Activated T-cell treated with anti-CD3 and anti-CD28 coated beads, Interleukin-2, amount 50 U/mL, for 4 hours (primary cell): ENCODE measurements at regions not wholly inside any gene's neighbourhood (a gene's known extent, or its start where the extent isn't known, plus 50 kb on each side); places are given as distances from the start of the nearest gene placed in this dataset.

Experiments
- ATAC-seq, 2 donors: fragments of 200-7000 bp; cut with Tn5 transposase; one replicate each; pipeline ENCODE4 v1.10.0; 2021
- DNase-seq: peaks from one replicate; pipeline ENCODE4 v3.0.0-alpha.2; 2020
- H3K27me3 Mint-ChIP-seq: one replicate; pipeline ENCODE4 v1.8.0; 2021; ENCODE audit warnings: low read depth, mixed read lengths
- H3K36me3 Mint-ChIP-seq: one replicate; pipeline ENCODE4 v1.8.0; 2022; ENCODE audit warnings: mixed read lengths; ENCODE audit not compliant: insufficient read depth
- H3K4me1 Mint-ChIP-seq: one replicate; pipeline ENCODE4 v1.8.0; 2021; ENCODE audit warnings: low read depth, mixed read lengths
- H3K4me3 Mint-ChIP-seq: one replicate; pipeline ENCODE4 v1.8.0; 2021; ENCODE audit warnings: mild to moderate bottlenecking, moderate library complexity, mixed read lengths
- H3K9me3 Mint-ChIP-seq: one replicate; pipeline ENCODE4 v1.8.0; 2021; ENCODE audit warnings: mixed read lengths

GRCh38 chr6:25057111-25057905 is 121.5 kb upstream of the RIPOR2 start:
- Mint-ChIP-seq H3K4me1 (peaks cover 42% of the 10 kb centered on the region), H3K9me3 (peaks cover 6% of the 10 kb centered on the region), H3K4me3 (no peak overlapping the region), H3K36me3 (no peaks in the 10 kb centered on the region), H3K27me3 (no peaks in the 10 kb centered on the region)
- no peak for ATAC-seq
- no peak for DNase-seq

- Mint-ChIP-seq H3K27me3 (no peaks in the 10 kb centered on the region), H3K36me3 (no peaks in the 10 kb centered on the region), H3K4me3 (no peak overlapping the region), H3K4me1 (peaks cover 37% of the 10 kb centered on the region), H3K9me3 (peaks cover 6% of the 10 kb centered on the region)
- ATAC-seq (no peak), DNase-seq (no peak)
Observed at GRCh38 chr6:25058441-25058840, 122.7 kb upstream of the RIPOR2 start.

GRCh38 chr6:25058941-25059340 is 123.2 kb upstream of the RIPOR2 start:
- H3K36me3 Mint-ChIP-seq = no peaks in the 10 kb centered on the region
- no peak for ATAC-seq
- H3K27me3 Mint-ChIP-seq = no peaks in the 10 kb centered on the region
- peaks cover 6% of the 10 kb centered on the region for H3K9me3 Mint-ChIP-seq
- no peak overlapping the region for H3K4me3 Mint-ChIP-seq
- DNase-seq = no peak
- peaks cover 32% of the 10 kb centered on the region for H3K4me1 Mint-ChIP-seq

GRCh38 chr6:25060522-25060921 is 124.8 kb upstream of the RIPOR2 start:
- ATAC-seq (no peak), DNase-seq (no peak)
- H3K36me3 Mint-ChIP-seq = no peaks in the 10 kb centered on the region
- peaks cover 6% of the 10 kb centered on the region for H3K9me3 Mint-ChIP-seq
- no peaks in the 10 kb centered on the region for H3K27me3 Mint-ChIP-seq
- no peak overlapping the region for H3K4me3 Mint-ChIP-seq
- H3K4me1 Mint-ChIP-seq = peaks cover 22% of the 10 kb centered on the region

- Mint-ChIP-seq H3K27me3 (no peaks in the 10 kb centered on the region), H3K4me1 (peaks cover 13% of the 10 kb centered on the region)
Observed at GRCh38 chr6:25061289-25061936, 125.7 kb upstream of the RIPOR2 start.

GRCh38 chr6:25062070-25062811 is 126.5 kb upstream of the RIPOR2 start:
- DNase-seq = no peak
- no peak for ATAC-seq

More at GRCh38 chr6:25061289-25061936, 125.7 kb upstream of the RIPOR2 start:
- H3K4me3 Mint-ChIP-seq = no peak overlapping the region
- no peaks in the 10 kb centered on the region for H3K36me3 Mint-ChIP-seq
- H3K9me3 Mint-ChIP-seq = no peaks in the 10 kb centered on the region
- ATAC-seq (no peak), DNase-seq (no peak)

GRCh38 chr6:25064006-25064405 is 128.2 kb upstream of the RIPOR2 start:
- Mint-ChIP-seq H3K4me1 (no peaks in the 10 kb centered on the region), H3K27me3 (no peaks in the 10 kb centered on the region), H3K9me3 (no peaks in the 10 kb centered on the region), H3K36me3 (no peaks in the 10 kb centered on the region), H3K4me3 (no peak overlapping the region)
- ATAC-seq (no peak), DNase-seq (no peak)

More at GRCh38 chr6:25062070-25062811, 126.5 kb upstream of the RIPOR2 start:
- Mint-ChIP-seq H3K4me3 (no peak overlapping the region), H3K27me3 (no peaks in the 10 kb centered on the region), H3K4me1 (peaks cover 7% of the 10 kb centered on the region), H3K9me3 (no peaks in the 10 kb centered on the region), H3K36me3 (no peaks in the 10 kb centered on the region)

GRCh38 chr6:25065666-25066065 is 129.9 kb upstream of the RIPOR2 start:
- Mint-ChIP-seq H3K9me3 (no peaks in the 10 kb centered on the region), H3K36me3 (no peaks in the 10 kb centered on the region)
- no peak for ATAC-seq

GRCh38 chr6:25066593-25066992 is 130.8 kb upstream of the RIPOR2 start:
- ATAC-seq = no peak
- Mint-ChIP-seq H3K9me3 (no peaks in the 10 kb centered on the region), H3K4me1 (peaks cover 5% of the 10 kb centered on the region), H3K27me3 (no peaks in the 10 kb centered on the region), H3K36me3 (no peaks in the 10 kb centered on the region), H3K4me3 (no peak overlapping the region)
- DNase-seq = no peak

More at GRCh38 chr6:25065666-25066065, 129.9 kb upstream of the RIPOR2 start:
- Mint-ChIP-seq H3K27me3 (no peaks in the 10 kb centered on the region), H3K4me1 (peaks cover 1% of the 10 kb centered on the region), H3K4me3 (no peak overlapping the region)
- DNase-seq = no peak

GRCh38 chr6:25068866-25069265 is 133.1 kb upstream of the RIPOR2 start:
- ATAC-seq (no peak), DNase-seq (no peak)
- Mint-ChIP-seq H3K36me3 (no peaks in the 10 kb centered on the region), H3K4me1 (peaks cover 5% of the 10 kb centered on the region), H3K4me3 (no peak overlapping the region), H3K9me3 (no peaks in the 10 kb centered on the region), H3K27me3 (no peaks in the 10 kb centered on the region)

GRCh38 chr6:25070547-25071366 is 135.0 kb upstream of the RIPOR2 start:
- Mint-ChIP-seq H3K4me3 (peak overlapping the region; percentile 54), H3K36me3 (no peaks in the 10 kb centered on the region), H3K4me1 (peaks cover 5% of the 10 kb centered on the region)

GRCh38 chr6:25078141-25078540 is 142.4 kb upstream of the RIPOR2 start:
- ATAC-seq (no peak), DNase-seq (no peak)
- no peaks in the 10 kb centered on the region for H3K27me3 Mint-ChIP-seq
- peaks cover 10% of the 10 kb centered on the region for H3K36me3 Mint-ChIP-seq
- no peaks in the 10 kb centered on the region for H3K9me3 Mint-ChIP-seq
- H3K4me1 Mint-ChIP-seq = peaks cover 9% of the 10 kb centered on the region
- H3K4me3 Mint-ChIP-seq = no peak overlapping the region

More at GRCh38 chr6:25070547-25071366, 135.0 kb upstream of the RIPOR2 start:
- ATAC-seq = peak; percentile 85 to 98
- DNase-seq = peak; percentile 78
- Mint-ChIP-seq H3K27me3 (no peaks in the 10 kb centered on the region), H3K9me3 (no peaks in the 10 kb centered on the region)

- H3K36me3 Mint-ChIP-seq = peaks cover 14% of the 10 kb centered on the region
- H3K4me1 Mint-ChIP-seq = peaks cover 19% of the 10 kb centered on the region
- DNase-seq = no peak
- H3K27me3 Mint-ChIP-seq = no peaks in the 10 kb centered on the region
- H3K9me3 Mint-ChIP-seq = no peaks in the 10 kb centered on the region
- no peak overlapping the region for H3K4me3 Mint-ChIP-seq
- no peak for ATAC-seq
Observed at GRCh38 chr6:25083784-25084507, 148.2 kb upstream of the RIPOR2 start.
